HL-60 (cell line): ENCODE measurements at regions not wholly inside any gene's neighbourhood (a gene's known extent, or its start where the extent isn't known, plus 50 kb on each side); places are given as distances from the start of the nearest gene placed in this dataset.

ENCODE experiments used
- GABPA ChIP-seq: IDR thresholded peaks from 2 replicates; pipeline ENCODE4 v1.6.1; 2012; ENCODE audit warnings: low read depth
- POLR2AphosphoS5 ChIP-seq: IDR thresholded peaks from 2 replicates; pipeline ENCODE4 v1.6.1; 2012; ENCODE audit warnings: low read depth
- SPI1 ChIP-seq: IDR thresholded peaks from 2 replicates; pipeline ENCODE4 v1.6.1; 2012; ENCODE audit warnings: low read depth, mild to moderate bottlenecking, borderline replicate concordance
- TF ChIP-seq, protein P1 (sequence below): IDR thresholded peaks from one replicate; pipeline ENCODE4 v1.5.1; 2011; ENCODE audit warnings: low read length, control low read depth, inconsistent platforms; ENCODE audit not compliant: insufficient read depth
- TF ChIP-seq, protein P2 (sequence below): IDR thresholded peaks from 2 replicates; pipeline ENCODE4 v1.6.1; 2012; ENCODE audit warnings: low read depth; ENCODE audit not compliant: insufficient replicate concordance

DNA sequence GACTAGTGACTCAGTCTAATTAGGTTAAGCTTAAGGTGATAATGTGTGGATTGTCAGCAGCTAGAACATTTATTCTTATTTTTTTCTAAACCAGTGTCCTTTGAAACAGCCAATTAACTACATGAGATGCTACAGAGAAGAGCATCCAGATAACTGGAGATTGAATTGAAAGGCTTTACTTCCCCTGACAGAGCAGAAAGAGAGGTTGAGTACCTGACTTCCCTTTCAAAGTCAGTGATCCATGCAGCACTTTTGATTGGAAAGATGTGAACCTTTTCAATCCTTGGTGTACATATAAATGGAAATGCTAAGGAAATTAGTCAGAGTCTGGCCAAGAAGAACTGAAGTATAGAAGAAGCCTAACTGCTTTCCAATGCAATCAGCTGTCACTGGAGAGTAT is 653.8 kb downstream of the CDH8 start:
- TF ChIP-seq GABPA (no peak), POLR2AphosphoS5 (no peak), SPI1 (no peak)
- TF ChIP-seq, protein P1, sequence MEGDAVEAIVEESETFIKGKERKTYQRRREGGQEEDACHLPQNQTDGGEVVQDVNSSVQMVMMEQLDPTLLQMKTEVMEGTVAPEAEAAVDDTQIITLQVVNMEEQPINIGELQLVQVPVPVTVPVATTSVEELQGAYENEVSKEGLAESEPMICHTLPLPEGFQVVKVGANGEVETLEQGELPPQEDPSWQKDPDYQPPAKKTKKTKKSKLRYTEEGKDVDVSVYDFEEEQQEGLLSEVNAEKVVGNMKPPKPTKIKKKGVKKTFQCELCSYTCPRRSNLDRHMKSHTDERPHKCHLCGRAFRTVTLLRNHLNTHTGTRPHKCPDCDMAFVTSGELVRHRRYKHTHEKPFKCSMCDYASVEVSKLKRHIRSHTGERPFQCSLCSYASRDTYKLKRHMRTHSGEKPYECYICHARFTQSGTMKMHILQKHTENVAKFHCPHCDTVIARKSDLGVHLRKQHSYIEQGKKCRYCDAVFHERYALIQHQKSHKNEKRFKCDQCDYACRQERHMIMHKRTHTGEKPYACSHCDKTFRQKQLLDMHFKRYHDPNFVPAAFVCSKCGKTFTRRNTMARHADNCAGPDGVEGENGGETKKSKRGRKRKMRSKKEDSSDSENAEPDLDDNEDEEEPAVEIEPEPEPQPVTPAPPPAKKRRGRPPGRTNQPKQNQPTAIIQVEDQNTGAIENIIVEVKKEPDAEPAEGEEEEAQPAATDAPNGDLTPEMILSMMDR: no peak
- TF ChIP-seq, protein P2, sequence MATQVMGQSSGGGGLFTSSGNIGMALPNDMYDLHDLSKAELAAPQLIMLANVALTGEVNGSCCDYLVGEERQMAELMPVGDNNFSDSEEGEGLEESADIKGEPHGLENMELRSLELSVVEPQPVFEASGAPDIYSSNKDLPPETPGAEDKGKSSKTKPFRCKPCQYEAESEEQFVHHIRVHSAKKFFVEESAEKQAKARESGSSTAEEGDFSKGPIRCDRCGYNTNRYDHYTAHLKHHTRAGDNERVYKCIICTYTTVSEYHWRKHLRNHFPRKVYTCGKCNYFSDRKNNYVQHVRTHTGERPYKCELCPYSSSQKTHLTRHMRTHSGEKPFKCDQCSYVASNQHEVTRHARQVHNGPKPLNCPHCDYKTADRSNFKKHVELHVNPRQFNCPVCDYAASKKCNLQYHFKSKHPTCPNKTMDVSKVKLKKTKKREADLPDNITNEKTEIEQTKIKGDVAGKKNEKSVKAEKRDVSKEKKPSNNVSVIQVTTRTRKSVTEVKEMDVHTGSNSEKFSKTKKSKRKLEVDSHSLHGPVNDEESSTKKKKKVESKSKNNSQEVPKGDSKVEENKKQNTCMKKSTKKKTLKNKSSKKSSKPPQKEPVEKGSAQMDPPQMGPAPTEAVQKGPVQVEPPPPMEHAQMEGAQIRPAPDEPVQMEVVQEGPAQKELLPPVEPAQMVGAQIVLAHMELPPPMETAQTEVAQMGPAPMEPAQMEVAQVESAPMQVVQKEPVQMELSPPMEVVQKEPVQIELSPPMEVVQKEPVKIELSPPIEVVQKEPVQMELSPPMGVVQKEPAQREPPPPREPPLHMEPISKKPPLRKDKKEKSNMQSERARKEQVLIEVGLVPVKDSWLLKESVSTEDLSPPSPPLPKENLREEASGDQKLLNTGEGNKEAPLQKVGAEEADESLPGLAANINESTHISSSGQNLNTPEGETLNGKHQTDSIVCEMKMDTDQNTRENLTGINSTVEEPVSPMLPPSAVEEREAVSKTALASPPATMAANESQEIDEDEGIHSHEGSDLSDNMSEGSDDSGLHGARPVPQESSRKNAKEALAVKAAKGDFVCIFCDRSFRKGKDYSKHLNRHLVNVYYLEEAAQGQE: no peak
